ENCODE measurements at regions not wholly inside any gene's neighbourhood (a gene's known extent, or its start where the extent isn't known, plus 50 kb on each side); places are given as distances from the start of the nearest gene placed in this dataset.

GRCh38 chr6:14040042-14040441 is 77.5 kb upstream of the CD83 start:
- H3K9ac ChIP-seq (ENCODE audit: insufficient read length, low read depth), result no peak overlapping the region
- TF ChIP-seq ZNF274 (IDR thresholded peaks at IDR 0.05; ENCODE audit: low read depth, low read length), result no peak
- TF ChIP-seq SUZ12 (IDR thresholded peaks at IDR 0.05; ENCODE audit: extremely low read depth, insufficient read depth, insufficient read length), result no peak
- no peak for TF ChIP-seq YY1 (IDR thresholded peaks at IDR 0.05; ENCODE audit: insufficient read depth, insufficient read length)
- no peak for DNase-seq (ENCODE audit: low read depth, low spot score)
- no peaks in the 10 kb centered on the region for H3K27me3 ChIP-seq (ENCODE audit: insufficient read depth, insufficient read length)
- H3K4me1 ChIP-seq (ENCODE audit: insufficient read depth, insufficient read length), result no peaks in the 10 kb centered on the region
- H3K9me3 ChIP-seq (ENCODE audit: insufficient read depth, low read length), result no peaks in the 10 kb centered on the region
- H3K36me3 ChIP-seq (ENCODE audit: insufficient read depth, insufficient read length, low read length), result no peaks in the 10 kb centered on the region
- no peak overlapping the region for H3K4me3 ChIP-seq (ENCODE audit: insufficient read length, low read depth)

GRCh38 chr6:14046476-14047068 is 71.0 kb upstream of the CD83 start:
- DNase-seq (ENCODE audit: low read depth, low spot score), result no peak
- Histone ChIP-seq H3K9me3 (ENCODE audit: insufficient read depth, low read length) (no peaks in the 10 kb centered on the region), H3K4me3 (ENCODE audit: insufficient read length, low read depth) (no peak overlapping the region), H3K27me3 (ENCODE audit: insufficient read depth, insufficient read length) (peaks cover 3% of the 10 kb centered on the region), H3K9ac (ENCODE audit: insufficient read length, low read depth) (no peak overlapping the region), H3K36me3 (ENCODE audit: insufficient read depth, insufficient read length, low read length) (no peaks in the 10 kb centered on the region), H3K4me1 (ENCODE audit: insufficient read depth, insufficient read length) (no peaks in the 10 kb centered on the region)
- no peak for TF ChIP-seq ZNF274 (IDR thresholded peaks at IDR 0.05; ENCODE audit: low read depth, low read length)
- TF ChIP-seq YY1 (IDR thresholded peaks at IDR 0.05; ENCODE audit: insufficient read depth, insufficient read length), result no peak
- no peak for TF ChIP-seq SUZ12 (IDR thresholded peaks at IDR 0.05; ENCODE audit: extremely low read depth, insufficient read depth, insufficient read length)

- Histone ChIP-seq H3K4me3 (ENCODE audit: insufficient read length, low read depth) (no peak overlapping the region), H3K4me1 (ENCODE audit: insufficient read depth, insufficient read length) (no peaks in the 10 kb centered on the region), H3K36me3 (ENCODE audit: insufficient read depth, insufficient read length, low read length) (no peaks in the 10 kb centered on the region), H3K9ac (ENCODE audit: insufficient read length, low read depth) (no peak overlapping the region), H3K9me3 (ENCODE audit: insufficient read depth, low read length) (no peaks in the 10 kb centered on the region), H3K27me3 (ENCODE audit: insufficient read depth, insufficient read length) (peaks cover 3% of the 10 kb centered on the region)
- no peak for DNase-seq (ENCODE audit: low read depth, low spot score)
- no peak for TF ChIP-seq ZNF274 (IDR thresholded peaks at IDR 0.05; ENCODE audit: low read depth, low read length)
- TF ChIP-seq YY1 (IDR thresholded peaks at IDR 0.05; ENCODE audit: insufficient read depth, insufficient read length), result no peak
- no peak for TF ChIP-seq SUZ12 (IDR thresholded peaks at IDR 0.05; ENCODE audit: extremely low read depth, insufficient read depth, insufficient read length)
Measured at GRCh38 chr6:14047151-14047740, 70.3 kb upstream of the CD83 start.

- no peak overlapping the region for H3K4me3 ChIP-seq (ENCODE audit: insufficient read length, low read depth)
- no peak overlapping the region for H3K9ac ChIP-seq (ENCODE audit: insufficient read length, low read depth)
- no peaks in the 10 kb centered on the region for H3K9me3 ChIP-seq (ENCODE audit: insufficient read depth, low read length)
- no peak for DNase-seq (ENCODE audit: low read depth, low spot score)
- H3K4me1 ChIP-seq (ENCODE audit: insufficient read depth, insufficient read length), result no peaks in the 10 kb centered on the region
- H3K36me3 ChIP-seq (ENCODE audit: insufficient read depth, insufficient read length, low read length), result no peaks in the 10 kb centered on the region
- TF ChIP-seq ZNF274 (IDR thresholded peaks at IDR 0.05; ENCODE audit: low read depth, low read length), result no peak
- TF ChIP-seq YY1 (IDR thresholded peaks at IDR 0.05; ENCODE audit: insufficient read depth, insufficient read length), result no peak
- no peak for TF ChIP-seq SUZ12 (IDR thresholded peaks at IDR 0.05; ENCODE audit: extremely low read depth, insufficient read depth, insufficient read length)
- H3K27me3 ChIP-seq (ENCODE audit: insufficient read depth, insufficient read length), result peaks cover 3% of the 10 kb centered on the region
Measured at GRCh38 chr6:14048837-14049236, 68.7 kb upstream of the CD83 start.

GRCh38 chr6:14051355-14051754 is 66.2 kb upstream of the CD83 start:
- peaks cover 3% of the 10 kb centered on the region for H3K27me3 ChIP-seq (ENCODE audit: insufficient read depth, insufficient read length)
- no peak overlapping the region for H3K9ac ChIP-seq (ENCODE audit: insufficient read length, low read depth)
- H3K9me3 ChIP-seq (ENCODE audit: insufficient read depth, low read length), result no peaks in the 10 kb centered on the region
- H3K4me3 ChIP-seq (ENCODE audit: insufficient read length, low read depth), result no peak overlapping the region
- no peak for TF ChIP-seq SUZ12 (IDR thresholded peaks at IDR 0.05; ENCODE audit: extremely low read depth, insufficient read depth, insufficient read length)
- no peak for TF ChIP-seq YY1 (IDR thresholded peaks at IDR 0.05; ENCODE audit: insufficient read depth, insufficient read length)
- no peak for TF ChIP-seq ZNF274 (IDR thresholded peaks at IDR 0.05; ENCODE audit: low read depth, low read length)
- no peaks in the 10 kb centered on the region for H3K4me1 ChIP-seq (ENCODE audit: insufficient read depth, insufficient read length)
- DNase-seq (ENCODE audit: low read depth, low spot score), result no peak
- H3K36me3 ChIP-seq (ENCODE audit: insufficient read depth, insufficient read length, low read length), result no peaks in the 10 kb centered on the region

- H3K4me1 ChIP-seq (ENCODE audit: insufficient read depth, insufficient read length), result no peaks in the 10 kb centered on the region
- H3K27me3 ChIP-seq (ENCODE audit: insufficient read depth, insufficient read length), result peaks cover 3% of the 10 kb centered on the region
- no peak for TF ChIP-seq YY1 (IDR thresholded peaks at IDR 0.05; ENCODE audit: insufficient read depth, insufficient read length)
- H3K9me3 ChIP-seq (ENCODE audit: insufficient read depth, low read length), result no peaks in the 10 kb centered on the region
- no peak overlapping the region for H3K9ac ChIP-seq (ENCODE audit: insufficient read length, low read depth)
- DNase-seq (ENCODE audit: low read depth, low spot score), result no peak
- H3K4me3 ChIP-seq (ENCODE audit: insufficient read length, low read depth), result no peak overlapping the region
- H3K36me3 ChIP-seq (ENCODE audit: insufficient read depth, insufficient read length, low read length), result no peaks in the 10 kb centered on the region
Measured at GRCh38 chr6:14053811-14054210, 63.8 kb upstream of the CD83 start.

GRCh38 chr6:14055541-14055940 is 62.0 kb upstream of the CD83 start:
- DNase-seq (ENCODE audit: low read depth, low spot score), result no peak
- Histone ChIP-seq H3K9ac (ENCODE audit: insufficient read length, low read depth) (no peak overlapping the region), H3K4me1 (ENCODE audit: insufficient read depth, insufficient read length) (no peaks in the 10 kb centered on the region), H3K9me3 (ENCODE audit: insufficient read depth, low read length) (no peaks in the 10 kb centered on the region), H3K27me3 (ENCODE audit: insufficient read depth, insufficient read length) (peaks cover 3% of the 10 kb centered on the region), H3K4me3 (ENCODE audit: insufficient read length, low read depth) (no peak overlapping the region), H3K36me3 (ENCODE audit: insufficient read depth, insufficient read length, low read length) (no peaks in the 10 kb centered on the region)
- TF ChIP-seq SUZ12 (IDR thresholded peaks at IDR 0.05; ENCODE audit: extremely low read depth, insufficient read depth, insufficient read length), result no peak
- TF ChIP-seq ZNF274 (IDR thresholded peaks at IDR 0.05; ENCODE audit: low read depth, low read length), result no peak
- no peak for TF ChIP-seq YY1 (IDR thresholded peaks at IDR 0.05; ENCODE audit: insufficient read depth, insufficient read length)
